Dermis microvascular lymphatic vessel endothelial cell (primary cell): ENCODE measurements at regions not wholly inside any gene's neighbourhood (a gene's known extent, or its start where the extent isn't known, plus 50 kb on each side); places are given as distances from the start of the nearest gene placed in this dataset.
"Not testable (repeated sequence)": the region's sequence is repeated elsewhere in the genome, so short reads cannot be mapped to it uniquely, and the experiment has no call there.

ENCODE experiments used
- DNase-seq, 2 donors: peaks; one replicate each; pipeline versions ENCODE4 v3.0.0 to v3.0.0-alpha.2; 2010; ENCODE audit warnings: low read depth in 2 of 2

DNA sequence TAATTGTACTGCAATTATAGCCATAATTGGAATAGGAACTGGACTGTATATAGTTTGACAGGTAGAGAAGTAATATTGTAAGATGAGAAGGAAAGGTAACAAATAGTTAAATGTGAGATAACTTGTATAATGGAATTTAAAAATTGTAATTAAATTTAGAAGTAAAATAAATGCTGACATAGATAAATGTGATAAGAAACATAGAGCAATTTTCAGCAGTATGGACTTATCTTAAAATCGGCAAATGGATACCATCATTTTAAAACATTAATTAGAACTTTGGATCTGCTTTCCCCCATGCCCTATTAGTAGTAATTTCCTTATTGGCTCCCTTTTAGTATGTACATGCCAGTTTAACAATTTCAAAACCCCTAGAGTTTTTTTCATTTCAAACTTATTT, 274.8 kb upstream of the ZNG1F start:
- not testable (repeated sequence) for DNase-seq

DNA sequence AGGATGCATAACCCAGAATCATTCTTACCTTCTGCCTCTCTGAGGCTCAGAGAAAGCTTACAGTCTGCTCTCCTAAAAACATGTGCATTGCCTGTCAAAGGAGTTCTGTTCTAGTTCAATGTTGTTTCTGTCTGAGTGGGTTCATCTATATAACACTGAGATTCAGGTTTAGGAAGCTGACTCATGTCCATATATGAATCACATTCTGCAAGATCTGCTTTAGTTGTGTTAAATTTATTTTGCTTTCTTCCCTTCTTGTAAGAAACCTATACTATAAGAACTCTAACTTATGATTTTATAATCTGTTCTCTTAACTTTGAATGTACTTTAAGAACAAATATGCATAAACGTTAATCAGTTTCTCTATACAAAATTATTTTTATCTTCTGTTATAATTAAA, 269.3 kb upstream of the ZNG1F start:
- DNase-seq, result peak in 1 of 2 donors; percentile 54
